ENCODE measurements at regions not wholly inside any gene's neighbourhood (a gene's known extent, or its start where the extent isn't known, plus 50 kb on each side); places are given as distances from the start of the nearest gene placed in this dataset.

GRCh38 chr10:89153971-89154370, 53.1 kb downstream of the CH25H start:
- no peak for TF ChIP-seq CTCF (conservative IDR thresholded peaks at IDR 0.05; ENCODE audit: low read depth, low read length)
- no peak for DNase-seq (ENCODE audit: low read depth)
- H3K4me3 ChIP-seq (ENCODE audit: low read depth, low read length) = no peak overlapping the region

GRCh38 chr10:89153116-89153515, 54.0 kb downstream of the CH25H start:
- DNase-seq (ENCODE audit: low read depth) = no peak
- no peak for TF ChIP-seq CTCF (conservative IDR thresholded peaks at IDR 0.05; ENCODE audit: low read depth, low read length)
- no peak overlapping the region for H3K4me3 ChIP-seq (ENCODE audit: low read depth, low read length)

- TF ChIP-seq CTCF (conservative IDR thresholded peaks at IDR 0.05; ENCODE audit: low read depth, low read length) = no peak
- DNase-seq (ENCODE audit: low read depth) = no peak
Measured at GRCh38 chr10:89151857-89152256, 55.3 kb downstream of the CH25H start.

GRCh38 chr10:89148061-89148460, 59.1 kb downstream of the CH25H start:
- DNase-seq (ENCODE audit: low read depth) = no peak
- no peak overlapping the region for H3K4me3 ChIP-seq (ENCODE audit: low read depth, low read length)
- TF ChIP-seq CTCF (conservative IDR thresholded peaks at IDR 0.05; ENCODE audit: low read depth, low read length) = no peak

More at GRCh38 chr10:89151857-89152256, 55.3 kb downstream of the CH25H start:
- H3K4me3 ChIP-seq (ENCODE audit: low read depth, low read length) = no peak overlapping the region

- DNase-seq (ENCODE audit: low read depth) = no peak
- H3K4me3 ChIP-seq (ENCODE audit: low read depth, low read length) = no peak overlapping the region
Measured at GRCh38 chr10:89147256-89147655, 59.9 kb downstream of the CH25H start.

GRCh38 chr10:89144836-89145235, 62.3 kb downstream of the CH25H start:
- no peak overlapping the region for H3K4me3 ChIP-seq (ENCODE audit: low read depth, low read length)
- TF ChIP-seq CTCF (conservative IDR thresholded peaks at IDR 0.05; ENCODE audit: low read depth, low read length) = no peak
- no peak for DNase-seq (ENCODE audit: low read depth)

More at GRCh38 chr10:89147256-89147655, 59.9 kb downstream of the CH25H start:
- TF ChIP-seq CTCF (conservative IDR thresholded peaks at IDR 0.05; ENCODE audit: low read depth, low read length) = no peak

GRCh38 chr10:89142590-89142989, 64.5 kb downstream of the CH25H start:
- no peak for TF ChIP-seq CTCF (conservative IDR thresholded peaks at IDR 0.05; ENCODE audit: low read depth, low read length)
- DNase-seq (ENCODE audit: low read depth) = no peak
- H3K4me3 ChIP-seq (ENCODE audit: low read depth, low read length) = no peak overlapping the region
